Adipocyte (in vitro differentiated cells): ENCODE measurements at regions not wholly inside any gene's neighbourhood (a gene's known extent, or its start where the extent isn't known, plus 50 kb on each side); places are given as distances from the start of the nearest gene placed in this dataset.
A peak's percentile ranks its signal among the peaks of the same experiment; 100 is the strongest.

ENCODE experiments used
- DNase-seq: peaks from one replicate; pipeline ENCODE4 v3.0.0-alpha.2; 2015; ENCODE audit warnings: low read depth
- H3K27me3 ChIP-seq: replicated peaks from 2 replicates; pipeline ENCODE4 v1.7.0; 2013; ENCODE audit warnings: mild to moderate bottlenecking, low read length, moderate library complexity; ENCODE audit not compliant: control insufficient read depth, insufficient read depth
- H3K36me3 ChIP-seq: 2 replicates; pipeline ENCODE4 v1.7.0; 2013; ENCODE audit warnings: low read length, mild to moderate bottlenecking, moderate library complexity; ENCODE audit not compliant: control insufficient read depth, insufficient read depth, severe bottlenecking
- H3K4me1 ChIP-seq: 2 replicates; pipeline ENCODE4 v1.7.0; 2013; ENCODE audit warnings: mild to moderate bottlenecking, low read length, moderate library complexity; ENCODE audit not compliant: control insufficient read depth, insufficient read depth
- H3K4me3 ChIP-seq: 2 replicates; pipeline ENCODE4 v1.7.0; 2013; ENCODE audit warnings: mild to moderate bottlenecking, low read length, moderate library complexity
- H3K9ac ChIP-seq: 2 replicates; pipeline ENCODE4 v1.7.0; 2013; ENCODE audit warnings: mild to moderate bottlenecking, low read length, moderate library complexity
- H3K9me3 ChIP-seq: 2 replicates; pipeline ENCODE4 v1.7.0; 2013; ENCODE audit warnings: mild to moderate bottlenecking, low read length, moderate library complexity; ENCODE audit not compliant: control insufficient read depth

DNA sequence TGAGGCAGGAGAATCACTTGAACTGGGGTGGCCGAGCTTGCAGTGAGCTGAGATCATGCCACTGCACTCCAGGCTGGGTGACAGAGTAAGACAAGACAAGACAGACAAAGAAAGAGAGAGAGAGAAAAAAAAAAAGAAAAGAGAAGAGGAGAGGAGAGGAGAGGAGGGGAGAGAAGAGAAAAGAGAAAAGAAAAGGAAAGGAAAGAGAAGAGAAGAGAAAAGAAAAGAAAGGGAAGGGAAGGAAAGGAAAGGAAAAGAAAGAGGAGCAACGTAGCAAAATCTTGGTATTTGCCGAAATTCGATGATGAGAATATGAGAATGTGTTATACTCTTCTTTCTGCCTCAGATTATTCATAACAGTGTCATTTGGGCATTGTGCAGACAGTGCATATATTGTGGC, 101.2 kb upstream of the PFKP start:
- H3K36me3 ChIP-seq: no peaks in the 10 kb centered on the region
- peaks cover 6% of the 10 kb centered on the region for H3K27me3 ChIP-seq
- H3K4me3 ChIP-seq: no peak overlapping the region
- no peak for DNase-seq
- peaks cover 4% of the 10 kb centered on the region for H3K9me3 ChIP-seq
- peaks cover 4% of the 10 kb centered on the region for H3K4me1 ChIP-seq
- H3K9ac ChIP-seq: no peak overlapping the region

GRCh38 chr10:2964632-2965296, 102.6 kb upstream of the PFKP start:
- DNase-seq: peak; percentile 21
- no peak overlapping the region for H3K4me3 ChIP-seq
- peaks cover 4% of the 10 kb centered on the region for H3K9me3 ChIP-seq
- no peaks in the 10 kb centered on the region for H3K36me3 ChIP-seq
- peaks cover 4% of the 10 kb centered on the region for H3K4me1 ChIP-seq
- H3K9ac ChIP-seq: no peak overlapping the region
- peaks cover 6% of the 10 kb centered on the region for H3K27me3 ChIP-seq

GRCh38 chr10:2963889-2964631, 103.3 kb upstream of the PFKP start:
- H3K27me3 ChIP-seq: peaks cover 6% of the 10 kb centered on the region
- H3K4me1 ChIP-seq: peaks cover 4% of the 10 kb centered on the region
- H3K36me3 ChIP-seq: no peaks in the 10 kb centered on the region
- no peak overlapping the region for H3K9ac ChIP-seq
- H3K9me3 ChIP-seq: peaks cover 4% of the 10 kb centered on the region
- no peak for DNase-seq
- no peak overlapping the region for H3K4me3 ChIP-seq

DNA sequence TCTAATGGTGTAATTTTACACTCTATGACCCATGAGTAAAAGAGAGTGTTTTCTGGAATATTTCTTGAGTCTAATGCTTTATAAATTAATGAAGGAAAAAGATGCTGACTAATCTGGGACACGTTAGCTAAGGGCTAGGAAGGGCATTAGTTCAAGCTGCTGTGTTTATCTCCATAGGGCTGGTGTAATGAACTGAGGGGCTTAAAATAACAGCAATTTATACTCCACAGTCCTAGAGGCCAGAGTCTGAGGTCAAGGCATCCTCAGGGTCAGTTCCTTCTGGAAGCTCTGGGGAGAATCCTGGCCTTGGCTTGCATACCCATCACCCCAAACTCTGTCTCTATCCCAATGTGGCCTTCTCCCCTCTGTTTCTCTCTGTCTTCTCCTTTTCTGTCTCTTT, 105.2 kb upstream of the PFKP start:
- peaks cover 6% of the 10 kb centered on the region for H3K27me3 ChIP-seq
- no peak overlapping the region for H3K4me3 ChIP-seq
- no peaks in the 10 kb centered on the region for H3K36me3 ChIP-seq
- no peak for DNase-seq
- H3K9me3 ChIP-seq: peaks cover 4% of the 10 kb centered on the region
- no peaks in the 10 kb centered on the region for H3K4me1 ChIP-seq
- no peak overlapping the region for H3K9ac ChIP-seq

DNA sequence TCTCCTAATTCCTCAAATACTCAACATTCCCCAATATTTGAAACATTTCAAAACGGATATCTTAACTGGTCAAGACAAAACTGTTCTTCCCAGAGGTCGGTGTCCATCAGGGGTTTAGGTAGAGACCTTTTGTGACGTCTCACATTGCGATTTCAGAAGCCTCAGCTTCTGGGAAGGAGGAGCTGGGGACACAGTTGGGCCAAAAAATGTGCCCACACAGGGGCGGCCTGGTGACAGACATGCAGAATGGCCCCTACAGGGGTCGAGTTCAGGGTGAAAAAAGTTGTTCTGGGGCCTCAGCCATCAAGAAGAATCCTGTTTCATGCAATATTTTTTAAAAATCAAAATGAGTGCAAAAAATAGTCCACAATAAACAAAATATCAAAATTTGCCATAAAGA, 108.7 kb upstream of the PFKP start:
- Histone ChIP-seq H3K36me3 (no peaks in the 10 kb centered on the region), H3K9ac (no peak overlapping the region), H3K4me3 (no peak overlapping the region), H3K27me3 (no peaks in the 10 kb centered on the region), H3K9me3 (peaks cover 4% of the 10 kb centered on the region), H3K4me1 (no peaks in the 10 kb centered on the region)
- no peak for DNase-seq

DNA sequence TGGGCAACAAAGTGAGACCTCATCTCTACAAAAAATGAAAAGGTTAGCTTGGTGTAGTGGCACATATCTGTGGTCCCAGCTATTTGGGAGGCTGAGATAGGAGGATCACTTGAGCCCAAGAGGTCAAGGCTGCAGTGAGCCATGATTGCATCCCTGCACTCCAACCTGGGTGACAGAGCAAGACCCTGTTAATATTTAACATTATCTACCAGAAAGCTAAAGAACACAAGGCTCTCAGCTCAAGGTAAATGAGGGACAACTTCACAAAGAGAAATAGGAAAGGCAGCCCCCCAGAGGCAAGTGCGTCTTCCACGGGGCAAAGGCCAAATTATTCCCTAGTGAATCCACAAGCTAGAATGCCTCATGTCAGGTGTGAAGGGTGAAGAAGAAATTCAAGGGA, 109.6 kb upstream of the PFKP start:
- no peaks in the 10 kb centered on the region for H3K36me3 ChIP-seq
- no peaks in the 10 kb centered on the region for H3K4me1 ChIP-seq
- H3K4me3 ChIP-seq: no peak overlapping the region
- H3K9me3 ChIP-seq: peaks cover 4% of the 10 kb centered on the region
- no peak overlapping the region for H3K9ac ChIP-seq
- H3K27me3 ChIP-seq: no peaks in the 10 kb centered on the region
- no peak for DNase-seq

DNA sequence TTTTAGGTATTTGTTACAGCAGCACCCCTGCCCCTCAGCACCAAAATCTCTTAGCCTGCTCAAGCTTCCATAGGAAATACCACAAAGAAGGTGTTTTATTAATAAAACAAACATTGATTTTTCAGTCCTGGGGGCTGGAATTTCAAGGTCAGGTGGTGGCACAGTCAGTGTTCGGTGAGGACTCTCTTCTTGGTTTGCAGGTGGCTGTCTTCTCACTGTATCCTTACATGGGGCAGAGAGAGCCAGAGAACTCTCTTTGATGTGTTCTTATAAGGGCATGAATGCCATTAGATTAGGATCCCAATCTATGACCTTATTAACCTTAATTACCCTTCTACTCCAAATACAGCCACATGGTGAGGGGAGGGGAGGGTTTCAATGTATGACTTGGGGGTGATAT, 112.3 kb upstream of the PFKP start:
- H3K4me1 ChIP-seq: no peaks in the 10 kb centered on the region
- no peak for DNase-seq
- no peaks in the 10 kb centered on the region for H3K9me3 ChIP-seq

GRCh38 chr10:2953495-2953894, 113.9 kb upstream of the PFKP start:
- Histone ChIP-seq H3K36me3 (no peaks in the 10 kb centered on the region), H3K4me1 (no peaks in the 10 kb centered on the region), H3K4me3 (no peak overlapping the region), H3K27me3 (peaks cover 10% of the 10 kb centered on the region), H3K9me3 (no peaks in the 10 kb centered on the region), H3K9ac (no peak overlapping the region)
- DNase-seq: no peak

More for the DNA sequence above, 112.3 kb upstream of the PFKP start:
- Histone ChIP-seq H3K9ac (no peak overlapping the region), H3K36me3 (no peaks in the 10 kb centered on the region), H3K27me3 (no peaks in the 10 kb centered on the region), H3K4me3 (no peak overlapping the region)

GRCh38 chr10:2951235-2951835, 116.0 kb upstream of the PFKP start:
- peaks cover 19% of the 10 kb centered on the region for H3K27me3 ChIP-seq
- no peaks in the 10 kb centered on the region for H3K4me1 ChIP-seq
- H3K9ac ChIP-seq: no peak overlapping the region
- H3K4me3 ChIP-seq: no peak overlapping the region
- no peaks in the 10 kb centered on the region for H3K36me3 ChIP-seq
- no peak for DNase-seq
- no peaks in the 10 kb centered on the region for H3K9me3 ChIP-seq

DNA sequence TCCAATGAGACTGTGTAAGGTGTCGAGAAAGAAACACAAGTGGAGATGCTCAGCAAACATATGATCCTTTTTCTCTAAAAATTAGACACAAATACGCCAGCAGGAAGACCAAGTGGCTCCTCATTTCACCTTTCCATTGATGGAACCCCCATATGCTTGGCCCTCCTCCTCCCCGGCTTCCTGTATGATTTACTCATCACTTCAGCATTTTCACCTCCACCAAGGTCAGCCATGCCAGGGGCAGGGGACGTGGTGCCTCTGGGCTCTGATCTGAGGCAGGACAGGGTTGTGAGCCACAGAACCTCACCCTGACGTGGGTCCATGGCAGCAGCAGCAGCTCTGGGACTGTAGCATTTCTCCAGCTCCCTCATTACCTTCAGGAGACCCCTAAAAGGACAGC, 116.8 kb upstream of the PFKP start:
- Histone ChIP-seq H3K36me3 (no peaks in the 10 kb centered on the region), H3K9me3 (no peaks in the 10 kb centered on the region), H3K27me3 (peaks cover 25% of the 10 kb centered on the region), H3K4me1 (no peaks in the 10 kb centered on the region), H3K4me3 (no peak overlapping the region), H3K9ac (no peak overlapping the region)
- DNase-seq: no peak

- peak; percentile 3 for DNase-seq
- peaks cover 25% of the 10 kb centered on the region for H3K27me3 ChIP-seq
- H3K9ac ChIP-seq: no peak overlapping the region
- H3K4me3 ChIP-seq: no peak overlapping the region
- H3K9me3 ChIP-seq: no peaks in the 10 kb centered on the region
- no peaks in the 10 kb centered on the region for H3K4me1 ChIP-seq
- H3K36me3 ChIP-seq: no peaks in the 10 kb centered on the region
Measured at GRCh38 chr10:2949948-2950354, 117.4 kb upstream of the PFKP start.
